RWPE2 (cell line): ENCODE measurements at regions not wholly inside any gene's neighbourhood (a gene's known extent, or its start where the extent isn't known, plus 50 kb on each side); places are given as distances from the start of the nearest gene placed in this dataset.
A peak's percentile ranks its signal among the peaks of the same experiment; 100 is the strongest.

Source experiments
- ATAC-seq: fragments of 200-7000 bp; cut with Tn5 transposase; 3 replicates; pipeline ENCODE4 v1.9.1; 2021; ENCODE audit warnings: low read depth
- DNase-seq: peaks from one replicate; pipeline ENCODE4 v3.0.0-alpha.2; 2020; ENCODE audit warnings: low spot score
- H3K27ac ChIP-seq: fragments of 450-650 bp; 2 replicates; pipeline ENCODE4 v1.5.1; 2017; ENCODE audit warnings: mild to moderate bottlenecking; ENCODE audit not compliant: poor library complexity, severe bottlenecking
- H3K27me3 ChIP-seq: fragments of 250-450 bp; sonication (Bioruptor Pico); 2 replicates; pipeline ENCODE4 v1.5.1; 2021; ENCODE audit warnings: mild to moderate bottlenecking, moderate library complexity; ENCODE audit not compliant: insufficient read depth, poor library complexity, severe bottlenecking
- H3K36me3 ChIP-seq: fragments of 250-450 bp; sonication (Bioruptor Pico); 2 replicates; pipeline ENCODE4 v1.5.1; 2020; ENCODE audit warnings: low read depth, mild to moderate bottlenecking, moderate library complexity
- H3K4me1 ChIP-seq: fragments of 250-450 bp; sonication (Bioruptor Pico); 2 replicates; pipeline ENCODE4 v1.5.1; 2021; ENCODE audit warnings: mild to moderate bottlenecking, moderate library complexity; ENCODE audit not compliant: insufficient read depth, poor library complexity, severe bottlenecking
- H3K4me3 ChIP-seq: fragments of 250-450 bp; sonication (Bioruptor Pico); 2 replicates; pipeline ENCODE4 v1.5.1; 2021; ENCODE audit warnings: mild to moderate bottlenecking, moderate library complexity; ENCODE audit not compliant: severe bottlenecking
- H3K9me3 ChIP-seq: fragments of 250-450 bp; sonication (Bioruptor Pico); 2 replicates; pipeline ENCODE4 v1.5.1; 2021; ENCODE audit warnings: mild to moderate bottlenecking, moderate library complexity; ENCODE audit not compliant: severe bottlenecking
- CTCF ChIP-seq: fragments of 450-650 bp; IDR thresholded peaks from one replicate; pipeline ENCODE4 v1.5.1; 2017; ENCODE audit warnings: mild to moderate bottlenecking, moderate library complexity; ENCODE audit not compliant: poor library complexity, severe bottlenecking

GRCh38 chr7:106484562-106484961 lies 176.4 kb downstream of the CCDC71L start:
- no peak for DNase-seq
- Histone ChIP-seq H3K4me3 (no peak overlapping the region), H3K4me1 (peaks cover 29% of the 10 kb centered on the region), H3K9me3 (no peaks in the 10 kb centered on the region), H3K27ac (peak overlapping the region; percentile 86), H3K27me3 (no peaks in the 10 kb centered on the region), H3K36me3 (no peaks in the 10 kb centered on the region)
- no peak for TF ChIP-seq CTCF
- no peak for ATAC-seq

GRCh38 chr7:106482091-106482490 lies 178.9 kb downstream of the CCDC71L start:
- TF ChIP-seq CTCF = no peak
- Histone ChIP-seq H3K4me3 (no peak overlapping the region), H3K27ac (no peak overlapping the region), H3K4me1 (peaks cover 27% of the 10 kb centered on the region), H3K27me3 (no peaks in the 10 kb centered on the region), H3K9me3 (no peaks in the 10 kb centered on the region), H3K36me3 (no peaks in the 10 kb centered on the region)
- no peak for DNase-seq
- no peak for ATAC-seq

GRCh38 chr7:106480616-106481031 lies 180.3 kb downstream of the CCDC71L start:
- Histone ChIP-seq H3K9me3 (no peaks in the 10 kb centered on the region), H3K27me3 (no peaks in the 10 kb centered on the region), H3K4me3 (no peak overlapping the region), H3K27ac (no peak overlapping the region), H3K4me1 (peaks cover 12% of the 10 kb centered on the region), H3K36me3 (no peaks in the 10 kb centered on the region)
- TF ChIP-seq CTCF = no peak
- ATAC-seq (no peak), DNase-seq (no peak)

- DNase-seq (no peak), ATAC-seq (no peak)
- H3K27ac ChIP-seq = no peak overlapping the region
- TF ChIP-seq CTCF = no peak
- H3K4me3 ChIP-seq = no peak overlapping the region
- no peaks in the 10 kb centered on the region for H3K27me3 ChIP-seq
- H3K9me3 ChIP-seq = no peaks in the 10 kb centered on the region
- H3K4me1 ChIP-seq = peaks cover 8% of the 10 kb centered on the region
- no peaks in the 10 kb centered on the region for H3K36me3 ChIP-seq
Measured at GRCh38 chr7:106480161-106480579, 180.8 kb downstream of the CCDC71L start.

GRCh38 chr7:106476751-106477150 lies 184.2 kb downstream of the CCDC71L start:
- no peak for TF ChIP-seq CTCF
- Histone ChIP-seq H3K27me3 (no peaks in the 10 kb centered on the region), H3K36me3 (no peaks in the 10 kb centered on the region), H3K9me3 (peaks cover 3% of the 10 kb centered on the region), H3K4me1 (no peaks in the 10 kb centered on the region), H3K27ac (no peak overlapping the region), H3K4me3 (no peak overlapping the region)
- DNase-seq = no peak
- no peak for ATAC-seq
